ENCODE measurements at regions not wholly inside any gene's neighbourhood (a gene's known extent, or its start where the extent isn't known, plus 50 kb on each side); places are given as distances from the start of the nearest gene placed in this dataset.

DNA sequence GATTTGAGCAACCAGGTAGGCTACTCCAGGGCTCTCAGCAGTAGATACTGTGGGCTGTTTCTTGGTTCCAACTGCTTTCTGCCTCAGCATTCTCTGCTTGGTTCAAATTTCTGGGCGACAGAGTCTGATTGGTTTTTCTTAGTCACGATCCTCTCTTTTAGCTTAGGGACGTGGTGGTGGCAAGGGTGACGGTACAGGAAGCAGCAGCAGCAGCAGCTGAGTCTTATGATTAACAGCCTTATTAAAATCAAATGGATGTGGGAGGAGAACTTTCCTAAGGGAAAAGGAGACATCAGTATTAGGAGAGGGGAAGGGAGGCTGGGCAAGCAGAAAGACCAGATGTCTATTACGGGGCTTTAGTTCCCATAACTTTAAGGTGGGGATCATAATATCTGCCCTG lies 156.5 kb upstream of the PLPP4 start:
- TF ChIP-seq ELF4 (CRISPR knock-in tag; IDR thresholded peaks at IDR 0.05; ENCODE audit: low read depth) = no peak
- TF ChIP-seq, protein P1, sequence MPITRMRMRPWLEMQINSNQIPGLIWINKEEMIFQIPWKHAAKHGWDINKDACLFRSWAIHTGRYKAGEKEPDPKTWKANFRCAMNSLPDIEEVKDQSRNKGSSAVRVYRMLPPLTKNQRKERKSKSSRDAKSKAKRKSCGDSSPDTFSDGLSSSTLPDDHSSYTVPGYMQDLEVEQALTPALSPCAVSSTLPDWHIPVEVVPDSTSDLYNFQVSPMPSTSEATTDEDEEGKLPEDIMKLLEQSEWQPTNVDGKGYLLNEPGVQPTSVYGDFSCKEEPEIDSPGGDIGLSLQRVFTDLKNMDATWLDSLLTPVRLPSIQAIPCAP (CRISPR knock-in tag; IDR thresholded peaks at IDR 0.05) = no peak
- no peak for TF ChIP-seq NR3C1 (CRISPR knock-in tag; conservative IDR thresholded peaks at IDR 0.05; ENCODE audit: low read depth)
- no peak for TF ChIP-seq ZBTB21 (CRISPR knock-in tag; IDR thresholded peaks at IDR 0.05; ENCODE audit: borderline replicate concordance)
- TF ChIP-seq, protein P2, sequence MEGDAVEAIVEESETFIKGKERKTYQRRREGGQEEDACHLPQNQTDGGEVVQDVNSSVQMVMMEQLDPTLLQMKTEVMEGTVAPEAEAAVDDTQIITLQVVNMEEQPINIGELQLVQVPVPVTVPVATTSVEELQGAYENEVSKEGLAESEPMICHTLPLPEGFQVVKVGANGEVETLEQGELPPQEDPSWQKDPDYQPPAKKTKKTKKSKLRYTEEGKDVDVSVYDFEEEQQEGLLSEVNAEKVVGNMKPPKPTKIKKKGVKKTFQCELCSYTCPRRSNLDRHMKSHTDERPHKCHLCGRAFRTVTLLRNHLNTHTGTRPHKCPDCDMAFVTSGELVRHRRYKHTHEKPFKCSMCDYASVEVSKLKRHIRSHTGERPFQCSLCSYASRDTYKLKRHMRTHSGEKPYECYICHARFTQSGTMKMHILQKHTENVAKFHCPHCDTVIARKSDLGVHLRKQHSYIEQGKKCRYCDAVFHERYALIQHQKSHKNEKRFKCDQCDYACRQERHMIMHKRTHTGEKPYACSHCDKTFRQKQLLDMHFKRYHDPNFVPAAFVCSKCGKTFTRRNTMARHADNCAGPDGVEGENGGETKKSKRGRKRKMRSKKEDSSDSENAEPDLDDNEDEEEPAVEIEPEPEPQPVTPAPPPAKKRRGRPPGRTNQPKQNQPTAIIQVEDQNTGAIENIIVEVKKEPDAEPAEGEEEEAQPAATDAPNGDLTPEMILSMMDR (IDR thresholded peaks at IDR 0.05) = no peak
- TF ChIP-seq RELA (CRISPR knock-in tag; IDR thresholded peaks at IDR 0.05; ENCODE audit: borderline replicate concordance) = no peak
- TF ChIP-seq, protein P3, sequence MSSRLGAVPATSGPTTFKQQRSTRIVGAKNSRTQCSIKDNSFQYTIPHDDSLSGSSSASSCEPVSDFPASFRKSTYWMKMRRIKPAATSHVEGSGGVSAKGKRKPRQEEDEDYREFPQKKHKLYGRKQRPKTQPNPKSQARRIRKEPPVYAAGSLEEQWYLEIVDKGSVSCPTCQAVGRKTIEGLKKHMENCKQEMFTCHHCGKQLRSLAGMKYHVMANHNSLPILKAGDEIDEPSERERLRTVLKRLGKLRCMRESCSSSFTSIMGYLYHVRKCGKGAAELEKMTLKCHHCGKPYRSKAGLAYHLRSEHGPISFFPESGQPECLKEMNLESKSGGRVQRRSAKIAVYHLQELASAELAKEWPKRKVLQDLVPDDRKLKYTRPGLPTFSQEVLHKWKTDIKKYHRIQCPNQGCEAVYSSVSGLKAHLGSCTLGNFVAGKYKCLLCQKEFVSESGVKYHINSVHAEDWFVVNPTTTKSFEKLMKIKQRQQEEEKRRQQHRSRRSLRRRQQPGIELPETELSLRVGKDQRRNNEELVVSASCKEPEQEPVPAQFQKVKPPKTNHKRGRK (CRISPR knock-in tag; IDR thresholded peaks at IDR 0.05; ENCODE audit: borderline replicate concordance) = no peak
- no peak for TF ChIP-seq NR1H2 (CRISPR knock-in tag; IDR thresholded peaks at IDR 0.05)
- no peak for TF ChIP-seq TEAD4 (CRISPR knock-in tag; IDR thresholded peaks at IDR 0.05)
- no peak for TF ChIP-seq ZNF219 (CRISPR knock-in tag; IDR thresholded peaks at IDR 0.05; ENCODE audit: borderline replicate concordance)
- TF ChIP-seq CREB1 (CRISPR knock-in tag; IDR thresholded peaks at IDR 0.05) = no peak
- TF ChIP-seq, protein P4, sequence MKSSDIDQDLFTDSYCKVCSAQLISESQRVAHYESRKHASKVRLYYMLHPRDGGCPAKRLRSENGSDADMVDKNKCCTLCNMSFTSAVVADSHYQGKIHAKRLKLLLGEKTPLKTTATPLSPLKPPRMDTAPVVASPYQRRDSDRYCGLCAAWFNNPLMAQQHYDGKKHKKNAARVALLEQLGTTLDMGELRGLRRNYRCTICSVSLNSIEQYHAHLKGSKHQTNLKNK (CRISPR knock-in tag; IDR thresholded peaks at IDR 0.05) = no peak
- no peak for TF ChIP-seq ZNF138 (CRISPR knock-in tag; conservative IDR thresholded peaks at IDR 0.05)
- TF ChIP-seq, protein P5, sequence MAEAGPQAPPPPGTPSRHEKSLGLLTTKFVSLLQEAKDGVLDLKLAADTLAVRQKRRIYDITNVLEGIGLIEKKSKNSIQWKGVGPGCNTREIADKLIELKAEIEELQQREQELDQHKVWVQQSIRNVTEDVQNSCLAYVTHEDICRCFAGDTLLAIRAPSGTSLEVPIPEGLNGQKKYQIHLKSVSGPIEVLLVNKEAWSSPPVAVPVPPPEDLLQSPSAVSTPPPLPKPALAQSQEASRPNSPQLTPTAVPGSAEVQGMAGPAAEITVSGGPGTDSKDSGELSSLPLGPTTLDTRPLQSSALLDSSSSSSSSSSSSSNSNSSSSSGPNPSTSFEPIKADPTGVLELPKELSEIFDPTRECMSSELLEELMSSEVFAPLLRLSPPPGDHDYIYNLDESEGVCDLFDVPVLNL (CRISPR knock-in tag; IDR thresholded peaks at IDR 0.05; ENCODE audit: borderline replicate concordance, low read depth) = no peak
